Left ventricle myocardium superior (tissue), 1 donor: ENCODE measurements at regions not wholly inside any gene's neighbourhood (a gene's known extent, or its start where the extent isn't known, plus 50 kb on each side); places are given as distances from the start of the nearest gene placed in this dataset.
A peak's percentile ranks its signal among the peaks of the same experiment; 100 is the strongest.

Experiments used
- ATAC-seq: fragments of 200-7000 bp; cut with Tn5 transposase; one replicate; pipeline ENCODE4 v1.9.1; 2020; ENCODE audit warnings: mild to moderate bottlenecking, moderate library complexity
- DNase-seq: peaks from one replicate; pipeline ENCODE4 v3.0.0-alpha.2; 2020
- intact Hi-C: fragments of 100-400 bp; cut with micrococcal nuclease; formaldehyde crosslinking; loops from one replicate; pipeline ENCODE4 v1.11.0; 2022
- donor health status: DM: no; HTN: yes; CAD: no; lungs with severe emphysema.

DNA sequence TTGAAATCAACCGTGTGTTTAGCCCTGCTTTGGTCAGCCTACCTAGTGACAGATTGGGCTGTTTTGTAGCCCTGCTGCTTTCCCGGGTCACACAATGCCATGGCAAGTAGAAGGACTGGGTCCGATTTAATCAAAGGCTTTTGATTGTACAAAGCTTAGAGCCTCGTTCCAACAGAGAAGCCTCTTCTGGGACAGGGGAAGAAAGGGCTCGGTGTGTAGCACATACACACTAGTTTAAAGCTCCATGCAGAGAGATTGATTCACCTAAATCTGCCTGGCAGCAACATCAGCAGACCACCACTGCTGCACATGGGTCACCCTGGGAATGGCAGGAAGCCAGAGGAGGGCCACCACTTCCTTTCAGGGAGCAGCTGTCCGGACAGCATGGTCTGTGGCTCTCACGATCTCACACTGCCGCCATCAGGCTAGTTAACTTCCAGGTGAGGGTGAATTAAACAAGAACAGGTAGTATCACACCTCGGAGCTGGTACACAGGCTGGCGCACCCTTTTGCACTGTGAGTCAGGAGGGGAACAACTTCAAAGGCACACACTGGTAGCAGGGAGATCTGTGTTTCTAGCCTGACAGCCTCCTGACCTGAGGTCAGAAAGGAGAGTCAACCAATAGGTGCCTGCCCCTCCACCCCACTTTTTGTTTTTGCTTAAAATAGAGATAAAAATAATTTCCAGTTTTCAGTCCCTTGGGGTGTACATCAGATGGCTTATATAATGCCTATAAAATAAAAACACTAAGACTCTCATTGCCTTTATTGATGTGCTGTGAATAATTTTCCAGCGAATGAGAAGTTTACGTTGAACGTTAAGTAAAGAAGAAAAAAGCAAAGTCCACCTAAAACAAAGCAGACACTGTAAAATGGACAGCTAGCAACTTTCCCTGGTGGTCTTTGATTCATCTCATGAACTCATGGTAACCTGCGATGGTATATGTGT, 108.5 kb downstream of the CDCA7 start:
- ATAC-seq: no peak
- DNase-seq: no peak
- intact Hi-C loops: no loop called here

GRCh38 chr2:173463846-173464245, 109.2 kb downstream of the CDCA7 start:
- DNase-seq: no peak
- intact Hi-C loops: no loop called here
- no peak for ATAC-seq

- intact Hi-C loops: no loop called here
- DNase-seq: no peak
- ATAC-seq: no peak
Observed at GRCh38 chr2:173467751-173468150, 113.1 kb downstream of the CDCA7 start.

DNA sequence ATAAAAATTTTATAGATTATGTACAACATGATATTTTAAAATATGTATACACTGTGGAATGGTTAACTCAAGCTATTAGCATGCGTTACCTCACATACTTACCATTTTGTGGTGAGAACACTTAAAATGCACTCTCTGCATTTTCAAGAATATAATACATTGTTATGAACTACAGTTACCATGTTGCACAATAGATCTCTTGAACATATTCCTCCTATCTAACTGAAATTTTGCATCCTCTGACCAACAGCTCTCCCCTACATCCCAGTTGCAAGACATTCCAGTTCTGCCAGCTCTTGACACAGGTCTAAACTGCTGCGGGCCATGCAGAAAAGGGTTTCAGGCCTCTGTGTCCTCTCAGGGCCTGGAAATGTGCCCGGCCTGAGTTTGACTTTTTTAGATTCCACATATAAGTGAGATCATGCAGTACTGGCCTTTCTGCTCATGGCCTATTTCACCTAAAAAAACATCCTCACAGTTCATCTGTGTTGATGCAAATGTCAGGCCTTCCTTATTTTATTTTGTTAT, 113.7 kb downstream of the CDCA7 start:
- DNase-seq (no peak), ATAC-seq (no peak)
- intact Hi-C loops: no loop called here

- no peak for ATAC-seq
- intact Hi-C loops: no loop called here
- no peak for DNase-seq
Observed at GRCh38 chr2:173472112-173472511, 117.4 kb downstream of the CDCA7 start.

DNA sequence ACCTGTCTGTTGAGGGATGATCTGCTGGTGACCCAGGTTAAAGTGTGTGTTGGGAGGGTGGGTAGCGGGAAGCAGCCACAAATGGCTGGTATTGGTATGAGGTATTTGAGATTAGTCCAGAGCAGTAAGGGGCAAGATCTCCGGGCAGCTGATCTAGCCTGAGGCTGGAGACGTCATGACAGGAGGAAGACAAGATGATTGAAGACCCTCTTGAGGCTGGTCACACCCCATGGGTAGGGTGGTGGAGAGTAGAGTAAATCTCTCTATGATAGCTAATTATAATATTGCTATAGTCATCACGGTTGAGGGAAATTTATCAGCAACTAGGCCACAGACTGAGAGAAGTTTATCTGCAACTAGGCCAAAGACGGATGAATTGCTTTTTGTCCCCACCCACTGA, 128.5 kb downstream of the CDCA7 start:
- no peak for ATAC-seq
- no peak for DNase-seq
- intact Hi-C loops: no loop called here

DNA sequence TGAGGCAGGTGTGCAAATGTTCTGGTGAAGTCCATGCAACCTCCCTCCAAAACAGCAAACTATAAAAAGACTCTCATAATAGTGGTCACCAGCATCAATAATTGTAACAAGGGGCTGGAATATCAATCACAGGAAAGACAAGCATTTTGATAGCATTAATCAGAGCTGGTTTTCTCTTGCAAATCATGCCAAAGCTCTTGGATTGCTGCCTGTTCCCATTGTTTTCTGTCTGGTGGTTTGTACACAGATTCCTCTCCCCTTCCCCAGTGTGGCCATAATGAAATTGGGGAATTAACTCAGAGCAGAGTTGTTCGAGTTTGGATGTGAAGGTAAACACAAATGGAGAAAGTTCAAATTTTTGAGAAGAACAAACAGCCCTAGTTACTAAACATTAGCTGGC, 134.2 kb downstream of the CDCA7 start:
- intact Hi-C loops: no loop called here
- DNase-seq (no peak), ATAC-seq (no peak)

- ATAC-seq (no peak), DNase-seq (no peak)
- intact Hi-C loops: no loop called here
Observed at GRCh38 chr2:173491418-173491817, 136.7 kb downstream of the CDCA7 start.

- DNase-seq (no peak), ATAC-seq (no peak)
- intact Hi-C loops: no loop called here
Observed at GRCh38 chr2:173493874-173494273, 139.2 kb downstream of the CDCA7 start.

GRCh38 chr2:173496746-173497145, 142.1 kb downstream of the CDCA7 start:
- intact Hi-C loops: no loop called here
- ATAC-seq (no peak), DNase-seq (no peak)

- intact Hi-C loops: no loop called here
- ATAC-seq (no peak), DNase-seq (no peak)
Observed at GRCh38 chr2:173500953-173501352, 146.3 kb downstream of the CDCA7 start.

DNA sequence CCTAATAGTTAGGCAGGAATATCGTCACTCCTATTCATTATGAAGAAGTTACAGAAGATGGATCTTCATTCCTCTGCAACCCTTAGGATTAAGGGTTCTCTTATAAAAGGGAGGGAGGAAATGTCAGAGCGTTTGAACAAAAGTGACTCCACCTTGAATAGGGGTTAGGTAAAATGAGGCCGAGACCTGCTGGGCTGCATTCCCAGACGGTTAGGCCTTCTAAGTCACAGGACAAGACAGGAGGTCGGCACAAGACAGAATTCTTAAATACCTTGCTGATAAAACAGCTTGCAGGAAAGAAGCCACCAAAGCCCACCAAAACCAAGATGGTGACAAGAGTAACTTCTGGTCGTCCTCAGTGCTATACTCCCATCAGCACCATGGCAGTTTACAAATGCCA, 147.6 kb downstream of the CDCA7 start:
- no peak for DNase-seq
- ATAC-seq: no peak
- intact Hi-C loops: no loop called here

DNA sequence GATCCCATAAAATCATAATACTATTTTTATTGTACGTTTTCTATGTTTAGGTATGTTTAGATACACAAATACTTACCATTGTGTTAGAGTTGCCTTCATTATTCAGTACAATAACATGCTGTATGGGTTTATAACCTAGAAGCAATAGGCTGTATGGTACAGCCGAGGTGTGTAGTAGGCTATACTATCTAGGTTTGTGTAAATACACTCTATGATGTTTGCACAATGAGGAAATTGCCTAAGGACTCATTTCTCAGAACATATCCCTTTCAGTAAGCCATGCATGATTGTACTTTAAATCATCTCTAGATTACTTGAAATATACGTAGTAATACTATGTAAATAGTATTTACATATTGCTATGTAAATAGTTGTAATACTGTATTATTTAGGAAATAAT, 156.7 kb downstream of the CDCA7 start:
- intact Hi-C loops: no loop called here
- DNase-seq: no peak
- ATAC-seq: no peak

DNA sequence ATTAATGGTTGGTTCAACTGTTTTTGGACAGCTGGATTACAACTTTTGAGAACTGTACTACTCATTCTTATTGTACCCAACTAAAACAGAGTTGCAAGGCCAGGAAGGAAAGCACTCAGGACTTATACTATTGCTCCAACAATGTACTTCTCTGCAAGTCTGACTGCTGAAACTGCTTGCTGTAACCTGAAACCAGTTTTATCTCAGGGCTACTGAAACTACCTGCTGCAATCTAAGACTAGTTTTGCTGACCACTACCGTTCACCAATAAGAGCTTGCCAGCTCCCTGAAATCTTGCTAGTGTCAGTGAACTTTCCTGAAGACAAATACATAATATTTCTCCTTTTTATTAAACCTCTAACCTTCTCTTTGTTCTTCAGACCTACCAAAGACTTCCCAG, 157.3 kb downstream of the CDCA7 start:
- ATAC-seq: no peak
- no peak for DNase-seq
- intact Hi-C loops: no loop called here

- DNase-seq: no peak
- ATAC-seq: no peak
- intact Hi-C loops: no loop called here
Observed at GRCh38 chr2:173513107-173513727, 158.5 kb downstream of the CDCA7 start.

DNA sequence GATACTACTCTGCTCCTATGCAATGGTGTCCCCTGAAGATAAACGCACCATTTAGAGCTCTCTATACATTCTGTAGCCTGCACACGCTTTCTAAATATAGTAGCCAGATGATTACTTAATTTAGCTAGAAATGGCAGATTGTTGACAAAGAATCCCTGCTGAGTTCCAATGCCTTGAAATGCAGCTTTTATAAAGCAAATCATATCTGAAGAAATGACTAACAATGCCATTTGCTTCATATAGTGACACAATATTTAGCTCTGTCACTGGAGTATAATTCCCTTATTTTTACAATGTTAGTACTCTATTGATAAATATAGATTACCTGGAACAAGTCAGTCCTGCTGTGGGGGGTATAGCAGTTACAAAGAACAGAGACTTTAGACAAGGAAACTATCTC, 166.2 kb downstream of the CDCA7 start:
- no peak for ATAC-seq
- DNase-seq: no peak
- intact Hi-C loops: no loop called here

- intact Hi-C loops: no loop called here
- ATAC-seq (no peak), DNase-seq (no peak)
Observed at GRCh38 chr2:173521450-173522192, 166.9 kb downstream of the CDCA7 start.

- DNase-seq: no peak
- intact Hi-C loops: no loop called here
- ATAC-seq: peak; percentile 70
Observed at GRCh38 chr2:173523497-173523896, 168.8 kb downstream of the CDCA7 start.

DNA sequence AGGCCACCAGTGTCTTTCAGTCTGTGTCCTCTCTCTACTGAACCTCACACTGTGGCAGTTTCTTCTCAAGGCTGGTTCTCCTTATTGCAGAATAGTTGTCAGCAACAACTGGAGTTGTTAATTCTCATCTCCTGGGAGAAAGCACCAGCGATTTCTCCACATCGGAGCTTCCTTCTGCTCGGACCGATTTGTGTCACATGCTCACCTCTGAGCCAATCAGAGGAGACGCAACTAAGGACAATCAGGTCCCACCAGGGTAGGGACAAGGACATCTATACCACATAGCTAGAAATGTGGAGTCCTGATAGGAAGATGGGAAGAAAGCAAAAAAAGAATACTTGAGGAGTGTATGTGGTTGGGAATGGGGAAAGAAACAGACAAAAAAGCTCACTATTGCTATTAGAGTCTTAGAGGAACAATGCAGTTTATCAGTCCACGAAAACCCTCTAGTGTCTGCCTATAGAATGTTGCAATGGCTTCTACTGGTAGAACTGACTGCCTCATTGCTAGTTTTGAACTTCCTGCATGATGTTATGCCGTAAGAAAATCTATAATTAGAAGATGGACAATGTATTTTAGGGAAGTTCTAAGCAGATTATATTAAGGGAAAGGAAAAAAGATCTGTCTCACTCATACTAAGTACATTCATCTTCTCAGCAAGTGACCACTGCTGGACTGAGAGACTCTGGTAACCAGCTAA, 169.7 kb downstream of the CDCA7 start:
- ATAC-seq (peak; percentile 63), DNase-seq (no peak)
- intact Hi-C loops: no loop called here
